ENCODE measurements at regions not wholly inside any gene's neighbourhood (a gene's known extent, or its start where the extent isn't known, plus 50 kb on each side); places are given as distances from the start of the nearest gene placed in this dataset.

DNA sequence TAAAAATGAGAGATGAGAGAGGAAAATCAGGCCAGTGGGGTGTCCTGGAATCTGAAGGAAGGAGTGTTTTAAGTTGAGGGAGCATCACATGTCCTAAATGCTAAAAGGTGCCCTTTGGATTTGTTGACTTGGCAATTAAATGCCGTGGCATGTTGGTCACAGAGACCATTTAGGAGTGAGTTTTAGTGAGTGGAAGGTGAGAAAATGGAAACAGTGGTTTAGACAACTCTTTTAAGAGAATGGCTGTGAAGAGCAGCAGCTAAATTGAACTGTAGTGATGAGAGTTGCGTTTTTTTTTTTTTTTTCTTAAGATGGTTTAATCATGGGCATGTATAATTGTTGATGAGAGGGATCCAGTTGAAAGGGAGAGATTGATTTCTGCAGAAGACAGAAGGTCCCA is 95.0 kb downstream of the S1PR1 start:
- TF ChIP-seq EZH2 (IDR thresholded peaks at IDR 0.05) = no peak
- no peak for TF ChIP-seq POLR2AphosphoS5 (IDR thresholded peaks at IDR 0.05; ENCODE audit: borderline replicate concordance, low read depth, low read length)
- TF ChIP-seq FOXP2 (optimal IDR thresholded peaks at IDR 0.05; ENCODE audit: control extremely low read depth, extremely low read length, insufficient read depth) = no peak
